ENCODE measurements at regions not wholly inside any gene's neighbourhood (a gene's known extent, or its start where the extent isn't known, plus 50 kb on each side); places are given as distances from the start of the nearest gene placed in this dataset.

- TF ChIP-seq, protein P1, sequence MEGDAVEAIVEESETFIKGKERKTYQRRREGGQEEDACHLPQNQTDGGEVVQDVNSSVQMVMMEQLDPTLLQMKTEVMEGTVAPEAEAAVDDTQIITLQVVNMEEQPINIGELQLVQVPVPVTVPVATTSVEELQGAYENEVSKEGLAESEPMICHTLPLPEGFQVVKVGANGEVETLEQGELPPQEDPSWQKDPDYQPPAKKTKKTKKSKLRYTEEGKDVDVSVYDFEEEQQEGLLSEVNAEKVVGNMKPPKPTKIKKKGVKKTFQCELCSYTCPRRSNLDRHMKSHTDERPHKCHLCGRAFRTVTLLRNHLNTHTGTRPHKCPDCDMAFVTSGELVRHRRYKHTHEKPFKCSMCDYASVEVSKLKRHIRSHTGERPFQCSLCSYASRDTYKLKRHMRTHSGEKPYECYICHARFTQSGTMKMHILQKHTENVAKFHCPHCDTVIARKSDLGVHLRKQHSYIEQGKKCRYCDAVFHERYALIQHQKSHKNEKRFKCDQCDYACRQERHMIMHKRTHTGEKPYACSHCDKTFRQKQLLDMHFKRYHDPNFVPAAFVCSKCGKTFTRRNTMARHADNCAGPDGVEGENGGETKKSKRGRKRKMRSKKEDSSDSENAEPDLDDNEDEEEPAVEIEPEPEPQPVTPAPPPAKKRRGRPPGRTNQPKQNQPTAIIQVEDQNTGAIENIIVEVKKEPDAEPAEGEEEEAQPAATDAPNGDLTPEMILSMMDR (IDR thresholded peaks at IDR 0.05; ENCODE audit: unreplicated experiment): no peak
- Mint-ChIP-seq H3K9me3 (ENCODE audit: unreplicated experiment) (no peaks in the 10 kb centered on the region), H3K27ac (ENCODE audit: low read depth, unreplicated experiment) (no peak overlapping the region), H3K27me3 (ENCODE audit: insufficient read depth, unreplicated experiment) (no peaks in the 10 kb centered on the region), H3K4me3 (ENCODE audit: unreplicated experiment) (no peak overlapping the region), H3K36me3 (ENCODE audit: insufficient read depth, unreplicated experiment) (no peaks in the 10 kb centered on the region), H3K4me1 (ENCODE audit: insufficient read depth, unreplicated experiment) (peaks cover 6% of the 10 kb centered on the region)
- CTCF ChIA-PET: interaction anchor here (0.5 to 0.6 kb wide), 2 partner anchors 16 to 1944 kb away, joined by 3 to 4 read pairs; no protein-coding TSS in a partner anchor
- BruUV-seq (replicated peaks): no TSS peak
- intact Hi-C loops (cut with micrococcal nuclease): no loop called here
- POLR2A ChIA-PET: no interaction called here
- no peak for DNase-seq (ENCODE audit: unreplicated experiment)
Observed at GRCh38 chr14:85106506-85106905, 423.4 kb upstream of the FLRT2 start.

- Mint-ChIP-seq H3K27ac (ENCODE audit: low read depth, unreplicated experiment) (no peak overlapping the region), H3K4me1 (ENCODE audit: insufficient read depth, unreplicated experiment) (peaks cover 6% of the 10 kb centered on the region), H3K36me3 (ENCODE audit: insufficient read depth, unreplicated experiment) (no peaks in the 10 kb centered on the region), H3K4me3 (ENCODE audit: unreplicated experiment) (no peak overlapping the region), H3K27me3 (ENCODE audit: insufficient read depth, unreplicated experiment) (no peaks in the 10 kb centered on the region), H3K9me3 (ENCODE audit: unreplicated experiment) (peaks cover 7% of the 10 kb centered on the region)
- no TSS peak for BruUV-seq (replicated peaks)
- TF ChIP-seq, protein P1 (IDR thresholded peaks at IDR 0.05; ENCODE audit: unreplicated experiment): no peak
- ChIA-PET POLR2A (no interaction called here), CTCF (no interaction called here)
- no peak for DNase-seq (ENCODE audit: unreplicated experiment)
- intact Hi-C loops (cut with micrococcal nuclease): no loop called here
Observed at GRCh38 chr14:85112762-85113161, 417.2 kb upstream of the FLRT2 start.

DNA sequence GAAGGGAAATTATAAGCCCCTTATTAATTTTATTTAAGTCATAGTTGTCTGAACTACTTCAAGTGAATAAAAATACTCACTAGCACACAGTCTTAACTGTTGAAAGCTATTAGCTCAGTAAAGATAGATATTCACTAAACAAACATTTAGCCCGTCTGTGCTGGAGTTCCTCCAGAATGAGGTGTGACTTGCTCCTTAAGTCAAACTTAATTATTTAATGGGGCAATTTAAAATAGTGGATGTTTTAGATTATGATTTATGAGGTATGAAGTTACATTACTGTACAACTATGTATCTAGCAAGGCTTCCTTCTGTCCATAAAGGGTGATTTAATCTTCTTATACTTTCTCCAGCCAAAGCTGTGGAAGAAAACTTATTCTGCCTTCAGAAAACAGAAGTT is 414.0 kb upstream of the FLRT2 start:
- no peaks in the 10 kb centered on the region for H3K4me1 Mint-ChIP-seq (ENCODE audit: insufficient read depth, unreplicated experiment)
- no peak for DNase-seq (ENCODE audit: unreplicated experiment)
- H3K4me3 Mint-ChIP-seq (ENCODE audit: unreplicated experiment): no peak overlapping the region
- no peak overlapping the region for H3K27ac Mint-ChIP-seq (ENCODE audit: low read depth, unreplicated experiment)
- H3K9me3 Mint-ChIP-seq (ENCODE audit: unreplicated experiment): peaks cover 7% of the 10 kb centered on the region
- ChIA-PET CTCF (interaction anchor here (0.5 to 0.9 kb wide), 5 partner anchors 14 to 420 kb away, joined by 3 to 4 read pairs (median 3); no protein-coding TSS in a partner anchor), POLR2A (interaction anchor here (0.6 to 1.3 kb wide), 2 partner anchors 418 to 419 kb away, joined by 3 to 5 read pairs; no protein-coding TSS in a partner anchor)
- no peaks in the 10 kb centered on the region for H3K36me3 Mint-ChIP-seq (ENCODE audit: insufficient read depth, unreplicated experiment)
- intact Hi-C loops (cut with micrococcal nuclease): no loop called here
- no TSS peak for BruUV-seq (replicated peaks)
- no peaks in the 10 kb centered on the region for H3K27me3 Mint-ChIP-seq (ENCODE audit: insufficient read depth, unreplicated experiment)
- TF ChIP-seq, protein P1 (IDR thresholded peaks at IDR 0.05; ENCODE audit: unreplicated experiment): no peak

DNA sequence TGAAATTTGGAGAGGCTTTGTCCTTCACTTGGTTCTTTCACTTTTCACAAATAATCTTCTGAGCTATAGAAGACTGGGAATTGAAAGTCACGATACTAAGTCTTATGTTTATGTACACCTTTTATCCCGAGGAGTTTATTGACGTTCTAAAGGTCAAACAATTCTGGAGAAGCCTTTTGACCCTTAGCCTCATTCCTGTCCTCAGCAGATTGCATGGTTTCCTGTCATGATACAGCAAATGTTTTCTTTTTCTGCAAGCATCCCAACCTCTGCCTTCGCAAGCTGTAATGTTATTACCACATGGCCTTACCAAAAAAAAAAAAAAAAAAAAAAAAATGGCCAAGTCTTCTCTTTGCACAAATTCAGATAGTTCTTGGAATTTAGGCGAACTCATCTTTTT is 411.7 kb upstream of the FLRT2 start:
- Mint-ChIP-seq H3K27ac (ENCODE audit: low read depth, unreplicated experiment) (no peak overlapping the region), H3K27me3 (ENCODE audit: insufficient read depth, unreplicated experiment) (no peaks in the 10 kb centered on the region), H3K4me1 (ENCODE audit: insufficient read depth, unreplicated experiment) (peaks cover 5% of the 10 kb centered on the region), H3K9me3 (ENCODE audit: unreplicated experiment) (peaks cover 7% of the 10 kb centered on the region), H3K36me3 (ENCODE audit: insufficient read depth, unreplicated experiment) (no peaks in the 10 kb centered on the region), H3K4me3 (ENCODE audit: unreplicated experiment) (no peak overlapping the region)
- CTCF ChIA-PET: interaction anchor here (1.4 kb wide), 1 partner anchor 13 kb away, joined by 3 read pairs; no protein-coding TSS in a partner anchor
- TF ChIP-seq, protein P1 (IDR thresholded peaks at IDR 0.05; ENCODE audit: unreplicated experiment): no peak
- POLR2A ChIA-PET: no interaction called here
- no TSS peak for BruUV-seq (replicated peaks)
- DNase-seq (ENCODE audit: unreplicated experiment): no peak
- intact Hi-C loops (cut with micrococcal nuclease): no loop called here
